NCI-H748 (cell line): ENCODE measurements at regions not wholly inside any gene's neighbourhood (a gene's known extent, or its start where the extent isn't known, plus 50 kb on each side); places are given as distances from the start of the nearest gene placed in this dataset.
"Not testable (repeated sequence)": the region's sequence is repeated elsewhere in the genome, so short reads cannot be mapped to it uniquely, and the experiment has no call there.

Experiments
- DNase-seq: peaks from one replicate; lab custom pipeline; 2025; ENCODE audit not compliant: unreplicated experiment; lab: John Stamatoyannopoulos, UW

GRCh38 chr19:20296314-20296713, 129.3 kb downstream of the ZNF486 start:
- DNase-seq, result not testable (repeated sequence)

GRCh38 chr19:20294181-20294580, 127.2 kb downstream of the ZNF486 start:
- no peak for DNase-seq

GRCh38 chr19:20292520-20292919, 125.5 kb downstream of the ZNF486 start:
- peak; percentile 22 for DNase-seq

GRCh38 chr19:20289186-20289585, 122.2 kb downstream of the ZNF486 start:
- no peak for DNase-seq

GRCh38 chr19:20287070-20287469, 120.1 kb downstream of the ZNF486 start:
- no peak for DNase-seq

GRCh38 chr19:20285876-20286275, 118.9 kb downstream of the ZNF486 start:
- peak; percentile 34 for DNase-seq

- DNase-seq, result peak; percentile 12
These were observed 112.5 kb downstream of the ZNF486 start for GRCh38 chr19:20279516-20279915.

GRCh38 chr19:20278342-20278741, 111.3 kb downstream of the ZNF486 start:
- no peak for DNase-seq

- not testable (repeated sequence) for DNase-seq
These were observed 109.7 kb downstream of the ZNF486 start for GRCh38 chr19:20276732-20277082.

GRCh38 chr19:20276011-20276731, 109.2 kb downstream of the ZNF486 start:
- DNase-seq, result no peak

GRCh38 chr19:20273951-20274570, 107.0 kb downstream of the ZNF486 start:
- DNase-seq, result no peak

GRCh38 chr19:20273376-20273775, 106.4 kb downstream of the ZNF486 start:
- peak; percentile 32 for DNase-seq

- not testable (repeated sequence) for DNase-seq
These were observed 105.6 kb downstream of the ZNF486 start for GRCh38 chr19:20272627-20273010.

- not testable (repeated sequence) for DNase-seq
These were observed 105.1 kb downstream of the ZNF486 start for GRCh38 chr19:20271927-20272626.

GRCh38 chr19:20271215-20271926, 104.4 kb downstream of the ZNF486 start:
- DNase-seq, result no peak

GRCh38 chr19:20269461-20269860, 102.4 kb downstream of the ZNF486 start:
- DNase-seq, result no peak

GRCh38 chr19:20261513-20261912, 94.5 kb downstream of the ZNF486 start:
- DNase-seq, result not testable (repeated sequence)

GRCh38 chr19:20260738-20261137, 93.7 kb downstream of the ZNF486 start:
- not testable (repeated sequence) for DNase-seq

- DNase-seq, result no peak
These were observed 92.6 kb downstream of the ZNF486 start for GRCh38 chr19:20259615-20260014.

GRCh38 chr19:20256606-20257005, 89.6 kb downstream of the ZNF486 start:
- no peak for DNase-seq

GRCh38 chr19:20254121-20254520, 87.1 kb downstream of the ZNF486 start:
- DNase-seq, result no peak
